ENCODE measurements at regions not wholly inside any gene's neighbourhood (a gene's known extent, or its start where the extent isn't known, plus 50 kb on each side); places are given as distances from the start of the nearest gene placed in this dataset.

DNA sequence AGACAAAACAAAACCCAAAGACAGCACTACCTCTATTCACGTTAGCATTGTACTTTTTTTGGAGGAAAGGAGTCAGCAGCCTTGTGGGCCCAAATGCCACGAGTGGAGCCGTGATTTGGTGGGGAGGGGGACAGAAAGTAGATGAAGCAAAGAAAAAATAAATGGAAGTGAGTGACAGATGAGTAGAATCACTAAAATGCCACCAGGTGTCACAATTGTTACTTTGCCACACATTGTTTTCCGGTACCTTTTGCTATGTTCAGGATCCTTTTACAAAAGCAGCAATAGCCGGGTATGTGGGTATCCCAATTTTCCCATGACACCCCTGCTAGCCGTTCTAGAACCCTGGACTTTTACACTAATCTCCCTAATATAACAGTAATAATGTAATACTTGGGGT, 85.0 kb upstream of the AK4 start:
- DNase-seq (peak in 1 of 9 donors; percentile 13), ATAC-seq (no peak)
- peaks cover 0 to 15% (median 0%) of the 10 kb centered on the region in 3 experiments for H3K36me3 ChIP-seq (ENCODE audit: control insufficient read depth in 2 of 3, insufficient read depth in 3 of 3, low read length in 3 of 3)
- H3K27me3 Mint-ChIP-seq: no peaks in the 10 kb centered on the region
- peak overlapping the region in 8 of 9 donors; percentile 15 to 90 (median 64) for H3K27ac Mint-ChIP-seq
- H3K4me3 Mint-ChIP-seq: peak overlapping the region in 9 of 10 donors; percentile 10 to 63 (median 39)
- peaks cover 0 to 9% (median 2%) of the 10 kb centered on the region in 5 donors for H3K36me3 Mint-ChIP-seq
- H3K9me3 Mint-ChIP-seq: peaks cover 0 to 5% (median 0%) of the 10 kb centered on the region in 11 donors
- peaks cover 13 to 22% of the 10 kb centered on the region in 2 donors for H3K4me1 ChIP-seq (ENCODE audit: control insufficient read depth in 2 of 2, insufficient read depth in 2 of 2, low read length in 2 of 2)
- no peak overlapping the region for H3K4me3 ChIP-seq (ENCODE audit: low read length)
- peaks cover 29 to 77% (median 71%) of the 10 kb centered on the region in 7 donors for H3K4me1 Mint-ChIP-seq
- CTCF ChIA-PET: interaction anchor here (1.2 to 5.2 kb wide), 4 partner anchors 12 to 625 kb away, joined by 5 to 112 read pairs (median 6); no protein-coding TSS in a partner anchor
- H3K9me3 ChIP-seq (ENCODE audit: control insufficient read depth in 2 of 3, low read length in 3 of 3): no peaks in the 10 kb centered on the region
- no peaks in the 10 kb centered on the region for H3K27me3 ChIP-seq (ENCODE audit: control insufficient read depth in 2 of 2, insufficient read depth in 2 of 2, low read length in 2 of 2)
- POLR2A ChIA-PET: interaction anchor here (1.0 to 5.5 kb wide), 5 partner anchors 8 to 97 kb away, joined by 4 to 57 read pairs (median 40); partner anchors contain the start of gene JAK1
- intact Hi-C loops (cut with micrococcal nuclease): loop anchor here (1.0 to 10.0 kb wide), 9 partner anchors 12 to 1992 kb away; partner anchors contain the start of genes CACHD1 (in 1 of the 2), PGM1 (in 1 of the 2) and SLC35D1 (in 1 of the 2)
- peak overlapping the region; percentile 41 for H3K27ac ChIP-seq (ENCODE audit: low read depth, low read length)

DNA sequence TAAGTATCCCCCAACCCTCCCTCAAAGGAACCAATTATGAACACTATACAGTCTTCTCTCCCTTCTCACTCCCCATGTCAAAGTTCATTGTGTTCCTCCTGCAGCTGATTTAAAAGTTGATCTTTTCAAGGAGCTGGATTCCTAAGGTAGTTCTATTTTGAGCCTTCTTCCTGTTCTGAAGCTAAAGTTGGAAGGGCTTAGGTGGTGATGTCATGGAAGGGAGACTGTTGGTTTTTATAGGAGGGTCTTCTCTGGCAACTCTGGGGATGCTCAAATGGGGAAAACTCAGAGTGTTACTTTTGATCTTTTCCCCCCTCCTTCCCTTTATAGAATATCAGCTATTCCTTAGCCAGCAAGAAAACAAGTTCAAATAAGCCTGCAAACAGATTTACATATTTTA, 83.0 kb upstream of the AK4 start:
- CTCF ChIA-PET: interaction anchor here (0.6 to 5.2 kb wide), 5 partner anchors 10 to 623 kb away, joined by 4 to 112 read pairs (median 5); no protein-coding TSS in a partner anchor
- no peak for ATAC-seq
- Mint-ChIP-seq H3K36me3 (peaks cover 0 to 9% (median 0%) of the 10 kb centered on the region in 5 donors), H3K4me1 (peaks cover 43 to 70% (median 66%) of the 10 kb centered on the region in 7 donors), H3K27ac (peak overlapping the region; percentile 36 to 99 (median 95)), H3K9me3 (peaks cover 0 to 5% (median 0%) of the 10 kb centered on the region in 11 donors), H3K27me3 (no peaks in the 10 kb centered on the region), H3K4me3 (peak overlapping the region; percentile 66 to 98 (median 96))
- Histone ChIP-seq H3K4me1 (ENCODE audit: control insufficient read depth in 2 of 2, insufficient read depth in 2 of 2, low read length in 2 of 2) (peaks cover 21 to 29% of the 10 kb centered on the region in 2 donors), H3K27ac (ENCODE audit: low read depth, low read length) (peak overlapping the region; percentile 90), H3K27me3 (ENCODE audit: control insufficient read depth in 2 of 2, insufficient read depth in 2 of 2, low read length in 2 of 2) (no peaks in the 10 kb centered on the region), H3K9me3 (ENCODE audit: control insufficient read depth in 2 of 3, low read length in 3 of 3) (no peaks in the 10 kb centered on the region), H3K36me3 (ENCODE audit: control insufficient read depth in 2 of 3, insufficient read depth in 3 of 3, low read length in 3 of 3) (peaks cover 0 to 11% (median 0%) of the 10 kb centered on the region in 3 experiments), H3K4me3 (ENCODE audit: low read length) (peak overlapping the region; percentile 14)
- DNase-seq: no peak
- intact Hi-C loops (cut with micrococcal nuclease): loop anchor here (5.0 to 10.0 kb wide), 11 partner anchors 187 to 1990 kb away; partner anchors contain the start of genes PGM1 (in 2 of the 2), CACHD1 (in 1 of the 2) and SLC35D1 (in 1 of the 2)
- POLR2A ChIA-PET: interaction anchor here (0.7 to 5.5 kb wide), 13 partner anchors 10 to 623 kb away, joined by 3 to 57 read pairs (median 7); partner anchors contain the start of genes JAK1, LEPR and LEPROT

DNA sequence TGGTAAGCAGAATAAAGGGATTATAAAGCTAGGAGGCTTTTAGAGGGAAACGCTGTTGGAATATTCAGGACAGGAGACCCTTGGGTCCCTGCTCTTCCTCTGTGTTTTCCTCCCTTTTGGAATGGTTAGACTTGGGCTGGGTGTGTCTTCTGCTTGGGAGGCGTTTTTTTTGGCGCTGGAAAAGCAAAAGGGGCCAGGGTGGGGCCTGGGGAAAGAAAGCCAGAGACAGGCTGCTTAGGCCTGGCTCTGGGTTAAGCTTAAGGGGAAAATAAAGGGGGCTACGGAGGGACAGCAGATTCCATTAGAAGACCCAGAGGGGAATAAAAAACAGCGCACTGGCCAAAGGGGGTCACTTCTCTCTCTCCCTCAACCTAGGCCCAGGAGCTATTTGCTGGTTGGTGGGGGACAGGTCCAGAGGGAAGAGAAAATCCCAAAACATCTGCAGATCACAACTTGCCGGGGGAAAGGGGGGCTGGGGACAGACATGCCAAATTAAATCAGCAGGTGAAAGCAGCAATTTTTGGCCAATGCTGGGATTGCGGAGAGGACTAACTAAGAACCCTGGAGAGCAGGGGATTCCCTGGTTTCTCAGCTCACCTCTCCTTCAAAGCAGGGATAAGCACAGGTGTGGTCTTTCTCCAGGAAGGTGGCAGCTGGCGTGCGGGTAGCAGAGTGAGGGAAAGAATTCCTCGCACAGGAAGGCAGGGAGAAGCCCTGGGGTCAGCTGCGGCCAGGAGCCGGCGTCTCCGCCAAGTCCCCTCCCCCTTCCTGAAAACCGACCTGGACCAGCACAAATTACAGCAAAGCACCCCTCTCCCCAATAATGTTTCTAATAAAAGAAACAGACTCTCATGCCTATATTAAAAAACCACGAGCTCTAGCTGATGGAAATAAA, 82.2 kb upstream of the AK4 start:
- ChIA-PET POLR2A (interaction anchor here (0.7 to 5.5 kb wide), 10 partner anchors 9 to 354 kb away, joined by 3 to 57 read pairs (median 9); partner anchors contain the start of genes JAK1, LEPR and LEPROT), CTCF (interaction anchor here (0.8 to 5.2 kb wide), 5 partner anchors 9 to 622 kb away, joined by 3 to 112 read pairs (median 5); no protein-coding TSS in a partner anchor)
- H3K27me3 Mint-ChIP-seq: no peaks in the 10 kb centered on the region
- Histone ChIP-seq H3K36me3 (ENCODE audit: control insufficient read depth in 2 of 3, insufficient read depth in 3 of 3, low read length in 3 of 3) (peaks cover 0 to 11% (median 0%) of the 10 kb centered on the region in 3 experiments), H3K27ac (ENCODE audit: low read depth, low read length) (peak overlapping the region; percentile 90), H3K4me1 (ENCODE audit: control insufficient read depth in 2 of 2, insufficient read depth in 2 of 2, low read length in 2 of 2) (peaks cover 21 to 34% of the 10 kb centered on the region in 2 donors), H3K9me3 (ENCODE audit: control insufficient read depth in 2 of 3, low read length in 3 of 3) (no peaks in the 10 kb centered on the region), H3K4me3 (ENCODE audit: low read length) (peak overlapping the region; percentile 62), H3K27me3 (ENCODE audit: control insufficient read depth in 2 of 2, insufficient read depth in 2 of 2, low read length in 2 of 2) (no peaks in the 10 kb centered on the region)
- peak overlapping the region; percentile 66 to 98 (median 96) for H3K4me3 Mint-ChIP-seq
- peaks cover 0 to 9% (median 0%) of the 10 kb centered on the region in 5 donors for H3K36me3 Mint-ChIP-seq
- intact Hi-C loops (cut with micrococcal nuclease): loop anchor here (1.0 to 10.0 kb wide), 17 partner anchors 8 to 1989 kb away; partner anchors contain the start of genes PGM1 (in 2 of the 2), CACHD1 (in 1 of the 2), EFCAB7 (in 1 of the 2) and ITGB3BP (in 1 of the 2)
- H3K27ac Mint-ChIP-seq: peak overlapping the region; percentile 87 to 99 (median 95)
- ATAC-seq (no peak), DNase-seq (peak in 2 of 9 donors; percentile 12 to 22)
- H3K9me3 Mint-ChIP-seq: peaks cover 0 to 5% (median 0%) of the 10 kb centered on the region in 11 donors
- H3K4me1 Mint-ChIP-seq: peaks cover 44 to 70% (median 66%) of the 10 kb centered on the region in 7 donors

DNA sequence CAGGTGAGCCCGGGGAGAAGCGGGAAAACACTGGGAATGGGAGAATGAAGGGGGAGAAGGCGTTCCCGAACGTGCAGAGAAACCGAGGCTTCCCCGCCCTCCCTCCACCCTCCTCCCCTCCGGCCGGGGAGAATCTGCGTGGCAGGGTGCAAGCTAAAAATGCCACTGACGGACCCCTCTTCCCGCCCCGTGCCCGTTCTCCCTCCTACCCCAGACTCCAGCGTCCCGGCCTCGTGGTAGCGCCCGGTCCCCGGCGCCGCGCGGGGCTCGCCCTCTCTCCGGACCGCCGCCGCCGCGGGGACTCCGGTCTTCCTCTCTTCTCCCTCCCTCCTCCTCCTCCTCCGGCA, 81.6 kb upstream of the AK4 start:
- H3K27me3 Mint-ChIP-seq: no peaks in the 10 kb centered on the region
- peaks cover 0 to 5% (median 0%) of the 10 kb centered on the region in 11 donors for H3K9me3 Mint-ChIP-seq
- Histone ChIP-seq H3K36me3 (ENCODE audit: control insufficient read depth in 2 of 3, insufficient read depth in 3 of 3, low read length in 3 of 3) (peaks cover 0 to 11% (median 0%) of the 10 kb centered on the region in 3 experiments), H3K27ac (ENCODE audit: low read depth, low read length) (peak overlapping the region; percentile 90), H3K4me1 (ENCODE audit: control insufficient read depth in 2 of 2, insufficient read depth in 2 of 2, low read length in 2 of 2) (peaks cover 21 to 34% of the 10 kb centered on the region in 2 donors), H3K27me3 (ENCODE audit: control insufficient read depth in 2 of 2, insufficient read depth in 2 of 2, low read length in 2 of 2) (no peaks in the 10 kb centered on the region), H3K4me3 (ENCODE audit: low read length) (peak overlapping the region; percentile 62), H3K9me3 (ENCODE audit: control insufficient read depth in 2 of 3, low read length in 3 of 3) (no peaks in the 10 kb centered on the region)
- DNase-seq (peak in 1 of 9 donors; percentile 18), ATAC-seq (no peak)
- H3K27ac Mint-ChIP-seq: peak overlapping the region; percentile 87 to 99 (median 95)
- ChIA-PET POLR2A (interaction anchor here (1.2 to 5.5 kb wide), 7 partner anchors 9 to 189 kb away, joined by 3 to 57 read pairs (median 14); partner anchors contain the start of gene JAK1), CTCF (interaction anchor here (0.8 to 5.2 kb wide), 2 partner anchors 8 to 13 kb away, joined by 3 to 112 read pairs; no protein-coding TSS in a partner anchor)
- intact Hi-C loops (cut with micrococcal nuclease): loop anchor here (1.0 to 10.0 kb wide), 17 partner anchors 9 to 1988 kb away; partner anchors contain the start of genes PGM1 (in 2 of the 2), CACHD1 (in 1 of the 2), EFCAB7 (in 1 of the 2) and ITGB3BP (in 1 of the 2)
- H3K4me3 Mint-ChIP-seq: peak overlapping the region; percentile 66 to 98 (median 96)
- peaks cover 44 to 70% (median 66%) of the 10 kb centered on the region in 7 donors for H3K4me1 Mint-ChIP-seq
- peaks cover 0 to 9% (median 0%) of the 10 kb centered on the region in 5 donors for H3K36me3 Mint-ChIP-seq

DNA sequence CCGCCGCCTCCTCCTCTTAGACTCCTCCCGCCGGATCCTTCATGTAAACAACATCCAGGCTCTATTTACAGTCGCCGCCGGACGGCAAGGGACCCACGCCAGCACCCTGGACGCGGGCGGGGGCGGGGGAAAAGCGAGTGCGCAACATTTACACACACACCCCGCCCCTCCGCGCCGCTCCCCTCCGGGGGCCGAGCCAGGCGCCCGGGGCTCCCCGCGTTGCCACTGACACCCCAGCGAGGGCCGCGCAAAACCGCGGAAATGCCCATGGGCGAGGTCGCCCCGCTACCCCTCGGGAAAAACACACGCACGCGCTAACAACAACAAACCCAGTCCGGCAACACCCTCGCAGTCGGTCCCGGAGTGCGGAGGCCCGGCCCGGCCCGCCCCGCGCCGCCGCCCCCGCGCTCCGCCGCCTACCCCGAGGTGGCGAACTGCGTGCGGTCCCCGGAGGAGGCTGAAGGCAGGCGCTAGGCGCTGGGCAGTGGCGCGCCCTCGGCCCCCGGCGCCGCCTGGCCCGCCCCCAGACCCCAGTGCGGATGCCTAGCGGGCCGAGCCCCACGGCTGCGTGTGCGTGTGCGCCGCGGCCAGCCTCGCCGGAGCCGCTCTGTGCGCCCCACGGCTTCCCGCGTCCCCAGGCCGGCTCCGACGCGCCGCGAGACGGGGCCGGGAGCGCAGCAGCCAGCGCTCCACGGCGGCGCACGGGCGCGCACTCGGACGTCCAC, 81.1 kb upstream of the AK4 start:
- peak; percentile 78 to 85 (median 81) for DNase-seq
- peak; percentile 84 for ATAC-seq
- peak overlapping the region; percentile 87 to 100 (median 99) for H3K27ac Mint-ChIP-seq
- no peaks in the 10 kb centered on the region for H3K27me3 ChIP-seq (ENCODE audit: control insufficient read depth in 2 of 2, insufficient read depth in 2 of 2, low read length in 2 of 2)
- H3K9me3 ChIP-seq (ENCODE audit: control insufficient read depth in 2 of 3, low read length in 3 of 3): no peaks in the 10 kb centered on the region
- intact Hi-C loops (cut with micrococcal nuclease): loop anchor here (1.0 to 10.0 kb wide), 18 partner anchors 10 to 1988 kb away; partner anchors contain the start of genes PGM1 (in 2 of the 2), CACHD1 (in 1 of the 2), EFCAB7 (in 1 of the 2) and ITGB3BP (in 1 of the 2)
- H3K4me1 Mint-ChIP-seq: peaks cover 44 to 65% (median 61%) of the 10 kb centered on the region in 7 donors
- POLR2A ChIA-PET: interaction anchor here (1.2 to 5.5 kb wide), 5 partner anchors 8 to 105 kb away, joined by 4 to 57 read pairs (median 40); partner anchors contain the start of gene JAK1
- no peaks in the 10 kb centered on the region for H3K27me3 Mint-ChIP-seq
- peak overlapping the region; percentile 95 to 99 (median 97) for H3K4me3 Mint-ChIP-seq
- H3K36me3 Mint-ChIP-seq: peaks cover 0 to 9% (median 0%) of the 10 kb centered on the region in 5 donors
- peaks cover 0 to 5% (median 0%) of the 10 kb centered on the region in 11 donors for H3K9me3 Mint-ChIP-seq
- peak overlapping the region; percentile 90 for H3K27ac ChIP-seq (ENCODE audit: low read depth, low read length)
- H3K36me3 ChIP-seq (ENCODE audit: control insufficient read depth in 2 of 3, insufficient read depth in 3 of 3, low read length in 3 of 3): peaks cover 0 to 11% (median 0%) of the 10 kb centered on the region in 3 experiments
- H3K4me1 ChIP-seq (ENCODE audit: control insufficient read depth in 2 of 2, insufficient read depth in 2 of 2, low read length in 2 of 2): peaks cover 21 to 32% of the 10 kb centered on the region in 2 donors
- H3K4me3 ChIP-seq (ENCODE audit: low read length): peak overlapping the region; percentile 62
- CTCF ChIA-PET: interaction anchor here (5.2 kb wide), 1 partner anchor 8 kb away, joined by 112 read pairs; no protein-coding TSS in a partner anchor

Data from naive thymus-derived CD4-positive, alpha-beta T cell (primary cell).